GM21737 (cell line): ENCODE measurements at regions not wholly inside any gene's neighbourhood (a gene's known extent, or its start where the extent isn't known, plus 50 kb on each side); places are given as distances from the start of the nearest gene placed in this dataset.
A peak's percentile ranks its signal among the peaks of the same experiment; 100 is the strongest.

Experiments used
- ATAC-seq: cut with Tn5 transposase; IDR thresholded peaks from one replicate; pipeline ENCODE4 v1.9.1; 2021; ENCODE audit warnings: mild to moderate bottlenecking, moderate library complexity; ENCODE audit not compliant: unreplicated experiment

DNA sequence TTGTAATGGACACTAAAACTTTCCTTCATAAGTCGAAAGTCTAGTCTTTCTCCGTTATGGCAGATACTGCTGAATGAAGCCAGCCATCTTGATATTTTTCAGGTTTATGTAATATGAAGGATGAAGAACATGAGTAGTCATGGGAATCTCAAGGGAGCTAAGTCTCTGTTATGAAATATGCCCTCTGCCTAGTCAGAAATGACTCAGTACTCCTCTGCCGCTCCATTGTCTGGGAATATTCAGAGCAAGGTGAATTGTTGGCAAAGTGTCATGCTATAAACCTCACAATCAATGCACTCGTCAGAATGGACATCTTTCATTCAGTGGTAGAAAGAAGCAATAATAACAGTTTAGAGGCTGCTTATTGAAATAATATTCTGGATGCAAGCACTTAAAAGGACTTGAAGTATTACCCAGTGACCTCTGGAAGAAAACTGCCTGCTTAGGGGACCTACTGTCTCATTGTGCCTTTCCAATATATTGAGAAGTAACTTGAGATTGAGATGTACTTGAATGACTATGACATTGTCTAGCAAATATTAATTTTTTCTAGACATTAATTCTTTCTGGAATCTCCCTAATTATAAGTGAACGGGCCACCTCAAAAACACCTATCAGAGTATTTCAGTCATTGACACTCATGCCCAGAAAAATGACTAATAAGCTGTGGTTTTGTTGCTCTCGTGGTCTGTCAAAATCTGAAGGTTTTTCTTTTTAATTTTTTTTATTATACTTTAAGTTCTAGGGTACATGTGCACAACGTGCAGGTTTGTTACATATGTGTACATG is 1011.5 kb upstream of the ACO1 start:
- ATAC-seq, result no peak

DNA sequence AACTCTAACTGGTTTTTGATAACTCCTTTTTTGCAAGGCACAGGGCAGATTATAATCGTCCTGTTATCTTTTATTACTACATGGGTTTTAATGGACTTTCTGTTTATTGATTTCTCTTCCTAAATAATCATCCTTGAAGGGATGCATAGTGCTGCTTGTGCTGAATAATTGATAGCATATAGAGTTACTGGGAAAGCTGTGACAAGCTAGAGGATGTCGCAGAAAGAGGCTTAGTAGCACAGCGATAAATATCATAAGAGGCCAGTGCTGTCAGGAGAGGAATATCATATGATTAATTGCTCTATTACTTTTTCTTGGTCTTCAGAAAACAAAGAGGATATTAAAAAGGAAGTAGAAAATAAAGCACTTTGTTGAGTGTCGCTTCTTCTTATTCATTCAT is 1007.1 kb upstream of the ACO1 start:
- ATAC-seq, result no peak

DNA sequence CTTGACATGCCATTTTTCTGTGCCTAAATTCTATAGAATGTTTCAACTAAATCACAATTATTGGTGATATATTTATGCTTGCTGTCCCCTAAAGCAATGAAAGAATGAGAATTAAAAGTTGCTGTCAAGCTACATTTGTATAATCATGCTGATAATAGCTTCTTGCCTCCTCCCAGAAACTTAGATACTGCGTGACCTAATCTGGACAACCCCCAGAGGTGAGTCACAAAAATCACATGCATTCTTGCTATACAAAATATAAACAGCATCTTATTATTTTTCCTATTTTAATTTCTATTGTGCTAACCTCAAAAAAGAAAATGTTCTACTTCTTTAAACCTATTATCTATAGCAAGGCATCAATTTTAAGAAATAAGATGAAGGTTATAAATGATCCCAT is 995.8 kb upstream of the ACO1 start:
- ATAC-seq, result no peak

DNA sequence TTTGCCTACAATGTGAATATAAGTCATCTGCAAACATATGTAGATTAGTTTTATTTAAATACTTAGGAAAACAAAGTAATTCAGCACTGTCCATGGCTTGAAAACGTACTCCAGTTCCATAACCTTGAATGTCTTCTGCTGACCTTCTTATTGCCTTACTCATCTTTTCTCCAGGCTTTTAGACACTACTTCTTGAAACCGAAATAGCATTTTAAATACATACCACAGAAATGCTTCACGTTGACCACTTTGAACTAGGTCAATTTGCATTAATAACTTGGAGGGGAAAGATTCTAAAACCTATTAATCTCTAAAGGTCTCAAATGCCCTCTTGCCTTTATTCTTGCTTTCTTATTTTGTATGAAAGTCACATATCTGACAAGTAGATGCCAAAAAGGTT is 995.4 kb upstream of the ACO1 start:
- no peak for ATAC-seq

DNA sequence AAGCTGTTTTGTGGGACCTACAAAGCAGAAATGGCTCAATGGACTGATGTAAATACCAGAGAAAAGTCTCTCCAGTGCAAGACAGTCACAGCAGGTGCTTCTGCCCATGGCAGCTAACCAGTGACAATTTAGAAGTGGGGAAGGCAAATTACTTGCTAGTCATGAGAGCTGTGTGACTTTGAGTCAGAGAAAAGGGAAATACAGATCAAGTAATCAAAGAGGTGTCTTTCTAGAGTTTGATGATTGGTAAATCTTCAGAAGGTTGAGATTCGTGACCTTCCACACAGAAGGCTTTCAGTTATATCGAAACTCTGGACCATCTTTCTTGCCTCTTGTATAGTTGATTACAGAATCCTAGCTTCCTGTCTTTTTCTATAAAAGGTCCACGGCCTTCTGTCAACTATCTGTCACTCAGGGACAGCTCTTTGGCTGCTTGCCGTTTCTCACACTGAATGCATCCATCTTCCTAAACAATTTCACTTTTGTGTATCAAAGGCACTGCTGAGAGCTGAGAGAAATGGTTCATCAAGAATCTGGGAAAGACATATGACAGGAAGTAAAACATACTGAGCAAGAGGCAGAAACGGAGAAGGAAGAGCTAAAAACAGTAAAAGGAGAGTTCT is 993.9 kb upstream of the ACO1 start:
- ATAC-seq, result no peak

DNA sequence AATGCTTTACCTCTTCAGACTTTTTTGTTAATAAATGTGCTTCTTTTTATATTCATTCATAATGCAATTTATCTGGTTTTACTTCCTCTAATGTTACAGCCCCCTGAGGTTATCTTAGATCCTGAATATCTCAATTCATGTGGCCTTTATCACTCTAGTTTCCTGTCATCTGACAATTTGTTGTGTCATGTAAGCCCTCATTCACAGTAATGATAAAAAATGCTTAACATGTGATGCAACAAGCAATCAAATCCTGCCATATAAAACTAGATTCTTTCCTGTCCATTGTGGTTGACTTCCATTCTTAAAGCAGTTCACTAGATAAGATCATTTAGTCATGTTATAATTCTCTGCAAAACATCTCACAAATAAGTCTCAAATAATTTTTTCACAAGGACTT is 991.2 kb upstream of the ACO1 start:
- ATAC-seq, result no peak

DNA sequence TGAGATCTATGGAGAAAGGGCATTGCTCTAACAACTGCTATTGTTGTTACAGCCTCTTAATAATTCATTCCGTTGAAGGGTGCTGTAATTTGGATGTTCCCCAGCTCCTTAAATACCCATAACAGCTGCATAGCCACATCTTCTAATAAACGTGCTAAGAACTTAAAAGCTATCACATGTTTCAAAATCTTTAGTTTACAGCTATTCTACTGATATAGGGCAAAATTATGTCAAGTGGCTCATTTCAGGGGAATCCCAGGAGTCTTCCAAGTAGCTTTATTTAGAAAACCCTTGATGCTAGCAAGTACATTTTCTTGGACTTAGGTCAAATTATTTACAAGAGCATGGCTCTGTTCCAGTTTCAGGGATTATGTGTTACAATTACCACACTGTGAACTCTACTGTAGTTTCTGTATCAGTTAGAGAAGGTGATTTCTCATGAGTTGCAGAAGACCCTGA is 990.4 kb upstream of the ACO1 start:
- no peak for ATAC-seq

DNA sequence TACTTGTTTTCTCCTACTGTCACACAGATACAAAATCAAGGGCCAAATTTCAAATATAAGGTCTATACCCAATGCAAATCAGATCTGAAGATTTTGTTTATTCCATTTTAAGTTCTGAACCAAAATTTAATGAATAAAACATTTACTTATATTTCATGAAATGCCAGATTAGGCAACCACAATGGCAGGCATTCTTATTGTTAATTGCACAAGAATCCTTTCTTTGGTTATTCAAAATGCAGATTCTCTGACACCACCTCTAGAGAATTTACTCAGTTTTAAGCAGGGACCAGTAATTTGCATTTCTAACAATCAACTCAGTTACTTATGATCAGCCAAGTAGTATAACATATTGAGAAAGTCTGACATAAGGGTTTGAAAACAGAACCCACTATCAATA is 972.4 kb upstream of the ACO1 start:
- ATAC-seq, result no peak

DNA sequence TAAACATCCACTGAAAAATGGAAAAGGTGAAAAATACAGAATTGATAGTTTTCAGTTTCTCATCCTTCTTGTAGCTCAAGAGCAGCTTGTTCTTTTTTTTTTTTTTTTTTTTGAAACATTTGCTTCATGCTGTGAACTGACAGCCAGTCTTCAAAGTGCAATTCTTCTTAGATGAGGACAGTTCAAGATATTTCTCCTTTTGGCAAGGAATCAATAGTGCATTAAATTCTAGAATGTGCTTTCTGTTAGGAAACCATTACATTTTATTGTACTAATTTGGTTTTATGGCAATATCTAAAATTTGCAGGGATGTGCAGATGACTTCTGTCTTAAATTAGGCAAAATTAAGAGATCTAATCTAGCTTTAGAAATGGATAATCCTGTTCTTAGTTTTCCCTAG is 969.3 kb upstream of the ACO1 start:
- ATAC-seq, result no peak

DNA sequence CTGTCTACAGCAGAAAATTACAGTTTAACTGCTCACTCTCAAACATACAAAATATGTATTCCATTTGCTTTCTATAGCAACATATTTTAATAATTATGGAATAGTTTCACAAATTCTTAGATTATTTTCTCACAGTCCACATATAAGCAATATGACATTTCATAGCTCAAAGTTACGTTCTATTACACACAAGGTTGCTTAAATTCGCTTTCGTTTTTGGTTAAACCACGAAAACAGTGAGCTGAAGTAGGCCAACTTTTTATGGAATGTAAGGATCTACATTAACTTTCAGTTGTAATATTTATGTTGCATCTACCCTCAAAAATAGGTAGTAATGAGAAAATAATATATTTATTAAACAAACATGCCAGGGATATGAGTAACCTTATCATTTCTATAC is 966.0 kb upstream of the ACO1 start:
- ATAC-seq, result no peak

DNA sequence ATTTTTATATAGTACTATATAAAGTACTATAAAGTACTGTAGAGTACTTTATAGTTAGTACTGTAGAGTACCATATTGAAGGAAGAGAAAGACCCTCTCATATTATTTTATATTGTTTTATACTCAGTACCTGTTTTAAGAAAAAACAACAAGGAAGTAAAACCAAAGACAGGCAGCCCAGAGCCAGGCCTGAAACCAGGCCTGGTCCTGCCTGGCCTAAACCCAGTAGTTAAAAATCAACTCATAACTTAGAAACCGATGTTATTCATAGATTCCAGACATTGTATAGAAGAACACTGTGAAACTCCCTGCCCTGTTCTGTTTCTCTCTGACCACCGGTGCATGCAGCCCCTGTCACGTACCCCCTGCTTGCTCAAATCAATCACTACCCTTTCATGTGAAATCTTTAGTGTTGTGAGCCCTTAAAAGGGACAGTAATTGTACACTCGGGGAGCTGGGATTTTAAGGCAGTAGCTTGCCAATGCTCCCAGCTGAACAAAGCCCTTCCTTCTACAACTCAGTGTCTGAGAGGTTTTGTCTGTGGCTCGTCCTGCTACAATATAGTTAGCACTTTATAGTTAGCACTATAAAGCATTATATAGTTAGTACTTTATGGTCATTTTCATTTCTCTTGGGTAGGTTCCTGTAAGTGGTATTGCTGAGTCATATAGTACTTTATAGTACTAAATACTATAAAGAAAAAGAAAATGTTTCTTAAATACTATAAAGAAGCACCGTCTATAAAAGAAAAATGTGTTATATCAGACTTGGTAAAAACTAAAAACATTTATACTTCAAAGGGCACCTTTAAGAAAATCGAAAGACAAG is 940.6 kb upstream of the ACO1 start:
- ATAC-seq, result peak; percentile 56

DNA sequence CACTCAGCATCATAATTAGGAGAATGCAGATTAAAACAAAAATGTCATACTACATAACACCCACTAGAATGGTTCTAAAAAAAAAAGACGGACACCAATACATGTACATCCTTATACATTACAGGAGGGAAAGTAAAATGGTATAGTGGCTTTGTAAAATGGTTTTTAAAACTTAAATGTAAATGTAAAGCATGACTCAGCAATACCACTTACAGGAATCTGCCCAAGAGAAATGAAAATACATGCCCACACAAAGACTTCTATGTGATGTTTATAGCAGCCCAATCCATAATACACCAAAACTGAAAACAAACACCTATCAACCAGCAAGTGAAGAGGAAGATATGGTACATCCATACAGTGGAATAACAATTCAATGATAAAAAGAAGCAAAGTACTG is 939.1 kb upstream of the ACO1 start:
- no peak for ATAC-seq

DNA sequence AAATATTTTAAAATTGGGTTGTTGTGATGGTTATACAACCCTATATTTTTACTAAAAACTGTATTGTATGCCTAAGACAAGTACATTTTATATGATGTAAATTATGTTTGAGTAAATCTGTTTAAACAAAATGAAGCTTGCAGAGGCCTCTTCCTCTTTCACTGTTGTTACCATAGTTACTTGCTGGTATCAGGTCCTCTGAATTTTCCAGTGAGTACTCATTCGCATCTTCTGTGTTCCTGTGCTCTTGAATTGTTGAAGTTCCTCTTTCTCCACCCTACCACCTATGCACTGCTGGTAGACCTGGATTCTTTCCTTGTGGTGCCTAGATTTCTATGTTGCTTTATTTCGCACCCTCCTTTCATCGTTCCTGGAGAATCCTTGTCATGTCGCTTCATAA is 938.5 kb upstream of the ACO1 start:
- peak; percentile 73 for ATAC-seq

DNA sequence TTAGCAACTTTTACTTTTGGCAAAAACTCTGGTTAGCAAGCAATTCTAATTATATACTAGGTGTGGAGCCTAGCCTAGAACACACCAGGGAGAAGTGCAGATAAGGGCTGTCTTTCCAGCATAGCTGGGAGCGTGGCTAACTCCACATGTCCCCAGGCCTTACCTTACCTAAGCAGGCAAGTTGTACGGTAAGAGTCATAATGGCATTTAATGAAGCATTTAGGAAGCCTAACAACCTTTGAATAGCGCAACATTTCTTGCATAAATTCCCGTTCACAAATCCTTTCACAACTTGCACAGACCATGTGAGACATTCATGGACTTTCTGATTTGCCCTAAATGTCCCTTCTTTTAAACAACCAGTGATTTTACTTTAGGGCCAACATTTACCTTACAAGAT is 917.4 kb upstream of the ACO1 start:
- ATAC-seq, result no peak

DNA sequence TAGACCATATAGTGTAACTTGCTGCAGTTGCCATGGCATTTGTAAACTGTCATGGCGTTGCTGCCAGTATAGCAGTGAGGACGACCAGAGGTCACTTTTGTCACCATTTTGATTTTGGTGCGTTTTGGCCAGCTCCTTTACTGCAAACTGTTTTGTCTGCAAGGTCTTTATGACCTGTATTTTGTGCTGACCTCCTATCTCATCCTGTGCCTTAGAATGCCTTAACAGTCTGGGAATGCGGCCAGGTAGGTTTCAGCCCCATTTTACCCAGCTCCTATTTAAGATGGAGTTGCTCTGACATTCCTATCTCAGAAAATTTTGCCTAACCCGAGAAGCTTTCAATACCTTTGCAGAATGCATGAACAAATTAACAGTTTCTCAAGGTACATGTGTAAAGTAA is 914.4 kb upstream of the ACO1 start:
- no peak for ATAC-seq

DNA sequence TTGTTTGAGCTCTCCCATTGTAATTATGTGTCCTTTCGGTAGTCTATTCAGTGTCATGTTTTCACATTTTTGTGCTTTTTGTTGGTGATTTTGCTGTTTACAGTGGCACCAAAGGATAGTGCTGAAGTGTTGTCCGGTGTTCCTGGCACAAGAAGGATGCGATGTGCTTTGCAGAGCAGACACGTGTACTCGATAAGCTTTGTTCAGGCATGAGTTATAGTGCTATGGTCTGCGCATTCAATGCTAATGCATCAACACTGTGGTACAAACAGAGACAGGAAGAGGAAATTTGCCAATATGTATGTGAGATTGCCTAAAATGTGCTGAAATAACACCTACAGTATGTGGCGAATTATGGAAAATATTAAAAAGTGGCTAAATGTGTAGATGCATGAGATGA is 913.4 kb upstream of the ACO1 start:
- no peak for ATAC-seq

DNA sequence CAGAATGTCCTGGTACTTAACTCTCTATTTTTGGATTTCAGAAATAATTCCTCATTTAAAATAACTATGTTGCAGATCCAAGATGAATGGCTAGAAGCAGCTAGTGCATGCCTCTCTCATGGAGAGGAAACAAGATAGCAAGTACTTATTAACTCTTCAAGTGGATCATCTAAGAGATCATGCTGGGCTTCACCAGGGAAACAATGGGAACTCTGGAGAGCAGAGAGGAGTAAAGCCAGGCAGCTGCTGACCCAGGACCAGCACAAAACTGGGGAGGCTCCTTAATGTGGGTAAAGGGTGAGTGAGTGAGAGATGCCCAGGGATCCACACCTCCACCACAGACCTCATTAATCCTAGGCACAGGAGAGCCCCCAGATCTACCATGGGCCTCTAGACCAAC is 897.8 kb upstream of the ACO1 start:
- ATAC-seq, result no peak

DNA sequence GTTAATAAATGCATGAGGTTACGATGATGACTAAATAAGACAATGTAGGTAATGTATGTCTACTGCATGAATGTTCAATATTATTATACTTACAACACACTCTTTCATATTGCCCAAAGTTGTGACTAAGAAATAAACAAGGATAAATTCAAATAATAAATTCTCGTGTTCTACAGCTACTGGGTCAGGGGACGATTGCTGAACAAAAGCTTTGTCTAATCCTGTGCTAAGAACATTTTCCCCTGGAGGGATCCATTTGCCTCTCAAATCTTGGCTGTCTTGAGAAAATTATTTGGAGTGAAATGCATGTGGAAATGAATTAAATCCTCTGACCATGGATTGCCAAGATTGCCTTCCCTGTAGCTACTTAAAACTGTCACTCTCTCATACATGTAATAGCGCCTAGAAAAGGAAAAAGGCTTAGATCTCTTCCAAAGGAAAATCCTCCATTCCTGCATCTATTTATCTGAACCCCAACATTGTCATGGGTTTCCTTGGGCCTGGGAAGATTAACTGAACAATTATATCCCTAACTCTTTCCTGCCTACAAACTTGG is 893.8 kb upstream of the ACO1 start:
- no peak for ATAC-seq

DNA sequence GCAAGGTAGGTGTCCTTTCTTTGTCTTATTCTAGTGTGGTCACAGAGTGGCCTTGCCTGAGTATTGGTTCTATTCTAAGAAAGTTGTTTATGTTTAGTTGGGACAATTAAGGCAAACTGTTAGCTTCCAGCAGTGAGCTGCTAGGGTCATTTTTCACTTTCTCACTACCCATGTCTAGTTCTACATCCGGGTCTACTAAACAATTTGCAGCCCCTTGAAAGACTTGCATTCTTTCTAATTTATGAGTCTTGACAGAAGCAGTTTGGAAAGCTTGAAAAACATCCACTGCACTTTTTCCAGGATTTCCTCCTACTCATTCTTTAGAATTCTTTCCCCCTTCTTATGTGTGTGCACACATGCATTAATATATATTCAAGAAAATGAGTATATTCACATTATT is 892.2 kb upstream of the ACO1 start:
- no peak for ATAC-seq

DNA sequence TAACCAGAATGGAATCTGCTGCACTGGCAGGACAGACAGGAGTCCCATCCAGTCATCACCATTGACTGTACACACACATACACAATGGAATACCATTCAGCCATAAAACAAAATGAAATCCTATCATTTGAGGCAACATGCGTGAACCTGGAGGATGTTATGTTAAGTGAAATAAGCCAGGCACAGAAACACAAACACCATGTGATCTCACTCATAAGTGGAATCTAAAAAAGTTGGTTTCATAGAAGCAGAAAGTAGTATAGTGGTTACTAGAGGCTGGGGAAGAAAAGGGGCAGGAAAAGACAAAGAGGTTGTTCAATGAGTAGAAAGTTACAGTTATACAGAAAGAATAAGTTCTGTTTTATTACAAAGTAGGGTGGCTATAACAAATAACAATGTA is 884.0 kb upstream of the ACO1 start:
- no peak for ATAC-seq

DNA sequence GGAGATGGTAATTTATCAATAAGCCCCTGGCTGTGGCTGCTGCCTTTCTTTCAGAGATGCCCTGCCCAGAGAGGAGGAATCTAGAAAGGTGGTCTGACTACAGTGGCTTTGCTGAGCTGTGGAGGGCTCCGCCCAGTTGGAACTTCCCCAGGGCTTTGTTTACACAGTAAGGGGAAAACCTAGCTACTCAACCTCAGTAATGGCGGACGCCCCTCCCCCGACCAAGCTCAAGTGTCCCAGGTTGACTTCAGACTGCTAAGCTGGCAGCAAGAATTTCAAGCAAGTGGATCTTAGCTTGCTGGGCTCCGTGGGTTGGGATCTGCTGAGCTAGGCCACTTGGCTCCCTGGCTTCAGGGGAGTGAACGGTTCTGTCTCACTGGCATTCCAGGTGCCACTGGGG is 865.4 kb upstream of the ACO1 start:
- ATAC-seq, result no peak

DNA sequence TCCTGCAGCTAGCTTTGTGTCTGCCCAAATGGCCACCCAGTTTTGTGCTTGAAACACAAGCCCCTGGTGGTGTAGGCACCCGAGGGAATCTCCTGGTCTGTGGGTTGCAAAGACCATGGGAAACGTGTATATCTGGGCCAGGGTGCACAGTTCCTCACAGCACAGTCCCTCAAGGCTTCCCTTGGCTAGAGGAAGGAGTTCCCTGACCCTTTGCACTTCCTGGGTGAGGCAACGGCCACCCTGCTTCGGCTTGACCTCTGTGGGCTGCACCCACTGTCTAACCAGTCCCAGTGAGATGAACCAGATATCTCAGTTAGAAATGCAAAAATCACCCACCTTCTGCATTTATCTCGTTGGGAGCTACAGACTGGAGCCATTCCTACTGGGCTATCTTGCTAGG is 865.0 kb upstream of the ACO1 start:
- ATAC-seq, result no peak
